ENCODE measurements at regions not wholly inside any gene's neighbourhood (a gene's known extent, or its start where the extent isn't known, plus 50 kb on each side); places are given as distances from the start of the nearest gene placed in this dataset.
"Not testable (repeated sequence)": the region's sequence is repeated elsewhere in the genome, so short reads cannot be mapped to it uniquely, and the experiment has no call there.

GRCh38 chr2:4695281-4695861 lies 992.0 kb downstream of the DCDC2C start:
- no peak for DNase-seq
- intact Hi-C loops (cut with micrococcal nuclease) = no loop called here
- no peak for ATAC-seq

- DNase-seq (no peak), ATAC-seq (no peak)
- intact Hi-C loops (cut with micrococcal nuclease) = no loop called here
Observed at GRCh38 chr2:4715065-4715464, 977.1 kb upstream of the SOX11 start.

DNA sequence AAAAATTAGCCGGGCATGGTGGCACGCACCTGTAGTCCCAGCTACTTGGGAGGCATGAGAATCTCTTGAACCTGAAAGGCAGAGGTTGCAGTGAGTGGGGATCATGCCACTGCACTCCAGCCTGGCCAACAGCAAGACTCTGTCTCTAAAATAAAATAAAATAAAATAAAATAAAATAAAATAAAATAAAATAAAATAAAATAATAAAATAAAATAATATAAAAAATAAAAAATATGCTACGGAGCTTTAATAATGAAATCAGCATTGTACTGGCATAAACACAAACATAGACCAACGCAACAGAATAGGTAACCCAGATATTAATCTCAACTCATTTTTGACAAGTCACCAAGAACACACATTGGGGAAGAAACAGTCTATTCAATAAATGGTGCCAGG lies 973.4 kb upstream of the SOX11 start:
- intact Hi-C loops (cut with micrococcal nuclease) = no loop called here
- ATAC-seq (no peak), DNase-seq (no peak)

DNA sequence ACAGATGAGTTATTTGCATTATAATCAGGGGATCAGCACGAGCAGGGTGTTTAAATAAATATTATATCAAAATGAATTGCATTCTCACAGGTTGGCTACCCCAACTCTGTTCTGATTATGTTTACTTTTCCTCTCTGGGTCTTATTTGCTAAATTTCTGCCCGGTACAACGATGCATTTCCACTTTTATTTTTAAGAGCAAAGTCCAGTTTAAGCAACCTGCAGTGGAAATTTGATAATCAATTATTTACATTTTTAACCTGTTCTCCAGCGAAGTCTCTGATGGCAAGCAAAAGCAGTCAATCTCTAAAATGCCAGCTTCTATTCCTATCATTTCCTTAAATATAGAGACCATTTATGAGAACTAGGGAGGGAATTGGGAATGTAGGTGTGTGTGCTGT lies 966.6 kb upstream of the SOX11 start:
- ATAC-seq = no peak
- intact Hi-C loops (cut with micrococcal nuclease) = no loop called here
- no peak for DNase-seq

DNA sequence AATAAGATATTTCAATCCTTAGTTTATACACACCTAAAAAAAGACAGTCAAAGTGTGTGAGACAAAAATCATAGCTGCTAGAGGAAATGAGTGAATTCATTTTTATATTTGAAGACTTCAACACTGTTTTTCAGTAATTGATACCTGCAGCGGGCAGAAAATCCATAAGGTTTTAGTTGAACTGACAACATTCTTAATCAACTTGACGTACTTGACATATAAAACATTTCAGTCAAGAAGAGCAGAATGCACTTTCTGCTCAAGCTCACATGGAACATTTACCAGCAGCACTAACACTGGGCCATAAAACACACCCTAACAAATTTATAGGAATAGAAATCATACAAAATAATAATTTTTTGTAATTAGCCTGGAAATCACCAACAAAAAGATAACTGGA lies 959.6 kb upstream of the SOX11 start:
- intact Hi-C loops (cut with micrococcal nuclease) = no loop called here
- ATAC-seq = no peak
- DNase-seq = no peak

DNA sequence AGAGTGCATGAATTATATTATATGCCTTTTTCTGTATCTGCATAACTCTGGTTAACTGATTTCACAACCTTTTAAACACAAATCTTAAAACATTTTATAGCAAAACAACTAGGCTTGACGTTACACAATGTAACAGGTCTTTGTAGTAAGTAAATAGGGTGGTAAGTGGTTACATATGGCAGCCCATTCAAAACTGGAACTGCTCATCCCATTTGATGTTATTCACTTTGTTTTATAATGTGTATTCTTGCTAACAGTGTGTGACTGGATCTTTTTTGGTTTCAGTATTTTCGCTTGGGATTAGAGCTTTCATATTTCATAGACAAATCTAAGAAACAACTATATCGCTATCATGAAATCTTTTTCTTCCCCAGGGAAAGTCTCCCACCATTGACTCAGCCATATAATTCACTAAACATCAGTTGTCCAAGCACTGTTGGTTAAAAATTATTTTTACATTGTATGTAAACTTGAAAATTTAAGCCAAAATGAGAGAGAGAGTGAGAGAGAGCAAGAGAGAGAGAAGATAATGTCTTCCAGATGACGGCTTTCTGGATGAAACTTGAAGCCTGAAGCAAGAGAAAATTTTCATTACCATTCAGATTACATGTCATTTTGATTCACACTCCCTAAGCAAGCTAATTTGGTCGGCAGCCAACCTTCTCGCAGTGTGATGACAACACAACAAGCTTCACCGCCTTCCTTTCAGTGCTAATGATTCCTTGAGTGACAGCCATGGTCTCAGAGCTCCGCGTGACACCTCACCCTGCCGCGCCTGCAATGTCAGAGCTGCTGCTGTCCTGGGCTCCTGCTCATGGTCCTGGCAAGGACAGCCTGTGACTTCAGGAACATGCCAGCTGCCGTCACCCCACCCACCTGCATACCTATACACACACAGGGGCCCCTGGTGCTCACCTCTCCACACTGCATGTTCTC lies 946.9 kb upstream of the SOX11 start:
- intact Hi-C loops (cut with micrococcal nuclease) = no loop called here
- ATAC-seq (no peak), DNase-seq (no peak)

GRCh38 chr2:4753721-4754120 lies 938.5 kb upstream of the SOX11 start:
- ATAC-seq (no peak), DNase-seq (no peak)
- intact Hi-C loops (cut with micrococcal nuclease) = no loop called here

DNA sequence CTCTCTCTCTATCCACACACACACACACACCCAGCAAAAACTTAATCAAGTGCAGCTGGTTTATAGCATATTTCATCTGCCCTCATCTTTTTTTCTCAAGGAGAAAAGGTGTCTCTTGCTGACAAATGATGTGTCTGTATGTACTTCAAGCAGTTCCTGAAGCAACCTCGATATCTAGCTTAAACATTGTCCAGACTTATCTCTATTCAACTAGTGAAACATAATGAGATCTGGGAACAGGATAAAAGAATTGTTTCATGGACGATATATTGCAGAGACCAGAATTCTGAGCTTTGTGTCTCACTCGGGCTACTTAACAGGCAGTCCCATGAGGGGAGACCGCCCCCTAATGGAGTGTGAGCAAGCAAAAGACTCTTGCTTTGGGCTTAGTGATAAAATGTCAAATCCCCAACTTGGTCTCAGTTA lies 929.2 kb upstream of the SOX11 start:
- intact Hi-C loops (cut with micrococcal nuclease) = no loop called here
- ATAC-seq (no peak), DNase-seq (no peak)

- intact Hi-C loops (cut with micrococcal nuclease) = no loop called here
- DNase-seq = no peak
- no peak for ATAC-seq
Observed at GRCh38 chr2:4765787-4766530, 926.2 kb upstream of the SOX11 start.

GRCh38 chr2:4775668-4776067 lies 916.5 kb upstream of the SOX11 start:
- intact Hi-C loops (cut with micrococcal nuclease) = no loop called here
- DNase-seq (no peak), ATAC-seq (no peak)

DNA sequence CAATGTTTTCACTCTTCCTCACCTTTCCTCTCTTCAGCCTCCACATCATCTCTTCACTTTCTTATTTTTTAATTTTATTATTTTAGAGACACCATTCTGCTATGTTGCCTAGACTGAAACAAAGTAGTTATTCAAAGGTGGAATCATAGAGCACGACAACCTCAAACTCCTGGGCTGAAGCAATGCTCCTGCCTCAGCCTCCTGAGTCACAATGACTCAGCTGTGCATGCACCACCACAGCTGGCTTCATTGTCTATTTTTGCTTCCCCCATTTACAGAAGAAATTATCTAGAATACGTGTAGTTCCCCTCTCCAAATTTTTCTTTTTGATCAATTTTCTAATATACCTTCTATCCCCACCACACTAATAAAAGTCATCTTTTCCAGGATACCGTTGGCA lies 911.5 kb upstream of the SOX11 start:
- ATAC-seq = no peak
- intact Hi-C loops (cut with micrococcal nuclease) = no loop called here

DNA sequence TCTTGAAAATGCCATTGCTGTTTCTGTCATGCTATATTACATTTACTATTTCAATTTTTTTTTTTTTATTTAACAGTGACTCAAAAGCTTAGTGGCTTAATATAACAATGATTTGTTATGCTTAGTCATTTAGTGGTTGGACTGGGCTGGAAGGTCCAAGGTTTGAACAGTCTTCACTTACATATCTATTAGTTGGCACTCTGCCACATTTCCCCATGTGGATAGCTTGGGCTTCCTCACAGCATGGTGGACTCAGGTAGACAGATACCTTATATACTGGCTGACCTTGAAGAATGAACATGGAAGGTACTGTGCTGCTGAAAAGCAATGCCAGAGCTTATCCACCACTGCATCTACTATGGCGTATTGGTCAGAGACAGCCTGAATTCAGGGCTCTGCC lies 909.5 kb upstream of the SOX11 start:
- DNase-seq = no peak
- no peak for ATAC-seq
- intact Hi-C loops (cut with micrococcal nuclease) = no loop called here

More for the DNA sequence above, 911.5 kb upstream of the SOX11 start:
- no peak for DNase-seq

DNA sequence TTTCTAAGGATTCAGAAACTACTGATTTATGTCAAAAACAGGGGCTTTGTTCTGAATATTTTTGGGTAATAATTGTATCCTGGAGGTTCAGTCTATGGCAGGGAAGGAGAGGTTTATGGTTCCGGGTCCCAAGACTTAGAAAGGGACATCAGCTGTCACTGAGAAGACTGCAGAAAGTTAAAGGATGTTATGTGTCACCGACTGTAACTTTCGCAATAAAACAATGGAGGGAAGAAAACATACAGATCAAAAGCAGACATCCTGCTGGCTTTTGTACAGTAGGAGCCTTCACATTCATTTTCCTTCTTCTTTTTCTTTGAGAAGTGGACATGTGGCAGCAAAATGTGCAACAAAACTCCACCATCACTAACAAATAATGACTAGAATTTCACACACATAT lies 900.7 kb upstream of the SOX11 start:
- intact Hi-C loops (cut with micrococcal nuclease) = no loop called here
- ATAC-seq (no peak), DNase-seq (no peak)

- ATAC-seq = no peak
- intact Hi-C loops (cut with micrococcal nuclease) = no loop called here
Observed at GRCh38 chr2:4792126-4792525, 900.1 kb upstream of the SOX11 start.

GRCh38 chr2:4803396-4803795 lies 888.8 kb upstream of the SOX11 start:
- no peak for ATAC-seq
- intact Hi-C loops (cut with micrococcal nuclease) = no loop called here

More at GRCh38 chr2:4792126-4792525, 900.1 kb upstream of the SOX11 start:
- no peak for DNase-seq

DNA sequence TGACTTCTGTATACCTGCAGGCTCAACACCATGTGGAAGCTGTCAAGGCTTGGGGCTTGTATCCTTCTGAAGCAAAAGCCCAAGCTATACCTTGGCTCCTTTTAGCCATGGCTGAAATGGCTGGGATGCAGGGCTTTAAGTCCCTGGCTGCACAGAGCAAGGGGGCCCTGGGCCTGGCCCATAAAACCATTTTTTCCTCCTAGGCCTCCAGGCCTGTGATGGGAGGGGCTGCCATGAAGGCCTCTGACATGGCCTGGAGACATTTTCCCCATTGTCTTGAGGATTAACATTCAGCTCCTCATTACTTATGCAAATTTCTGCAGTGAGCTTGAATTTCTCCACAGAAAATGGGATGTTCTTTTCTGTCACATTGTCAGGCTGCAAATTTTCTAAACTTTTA lies 878.0 kb upstream of the SOX11 start:
- DNase-seq; intact Hi-C loops (cut with micrococcal nuclease); ATAC-seq: not testable (repeated sequence)

More at GRCh38 chr2:4803396-4803795, 888.8 kb upstream of the SOX11 start:
- DNase-seq = no peak

DNA sequence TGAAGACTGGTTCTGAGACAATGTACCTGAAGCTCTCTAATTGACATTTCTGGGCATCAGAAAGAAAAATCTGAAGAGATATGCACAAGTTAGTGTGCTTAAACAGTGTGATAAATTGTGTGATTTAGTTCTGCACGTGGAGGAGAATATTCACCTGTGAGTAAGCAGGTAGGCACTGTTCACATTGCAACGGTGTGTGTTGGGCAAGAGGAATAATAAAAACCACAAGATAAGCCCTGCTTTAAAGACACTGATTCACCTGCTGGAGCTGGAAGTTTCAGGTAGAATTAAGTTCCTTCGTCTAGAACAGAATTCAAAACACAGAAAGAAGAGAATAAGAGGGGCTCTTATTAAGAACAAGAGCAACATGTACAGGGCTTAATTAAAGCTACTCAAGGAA lies 864.3 kb upstream of the SOX11 start:
- no peak for DNase-seq
- intact Hi-C loops (cut with micrococcal nuclease) = no loop called here
- ATAC-seq = no peak

DNA sequence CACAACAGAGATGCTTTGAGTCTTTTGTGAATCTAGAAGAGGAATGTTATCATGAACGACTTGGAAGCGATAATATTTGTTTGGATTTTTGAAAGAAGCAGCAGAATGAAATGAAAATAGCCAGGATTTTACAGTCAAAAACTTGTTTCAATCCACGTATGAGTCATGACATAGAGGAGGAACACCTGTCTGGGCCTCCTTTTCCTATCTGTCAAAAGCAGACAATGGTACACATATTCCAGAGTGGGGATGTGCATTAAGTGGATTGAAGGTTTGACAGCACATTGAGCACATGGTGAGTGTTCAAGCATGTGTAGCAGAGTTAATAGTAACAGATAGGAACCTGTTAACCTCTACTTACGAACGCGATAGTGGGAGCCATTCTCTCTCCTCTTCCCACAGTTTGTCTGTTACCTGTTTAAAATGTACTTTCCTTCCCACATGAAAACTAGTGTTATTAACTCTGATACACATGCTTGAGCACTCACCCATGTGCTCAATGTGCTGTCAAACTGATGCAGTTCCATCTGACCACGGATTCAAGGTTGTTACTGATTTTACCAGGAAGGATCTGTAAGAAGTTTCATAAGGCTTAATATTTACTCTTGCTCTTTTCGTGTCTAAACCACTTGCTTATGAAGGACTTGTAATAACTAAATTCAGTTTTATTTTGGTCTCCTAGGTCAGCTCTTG lies 863.4 kb upstream of the SOX11 start:
- intact Hi-C loops (cut with micrococcal nuclease) = no loop called here
- DNase-seq (no peak), ATAC-seq (no peak)

- ATAC-seq = no peak
- DNase-seq = no peak
- intact Hi-C loops (cut with micrococcal nuclease) = no loop called here
Observed at GRCh38 chr2:4831751-4832150, 860.4 kb upstream of the SOX11 start.

GRCh38 chr2:4832642-4833041 lies 859.5 kb upstream of the SOX11 start:
- intact Hi-C loops (cut with micrococcal nuclease) = no loop called here
- ATAC-seq = no peak
- DNase-seq = no peak

Measured in left ventricle myocardium superior (tissue), 1 donor.